Vagina (tissue), 2 donors: ENCODE measurements at regions not wholly inside any gene's neighbourhood (a gene's known extent, or its start where the extent isn't known, plus 50 kb on each side); places are given as distances from the start of the nearest gene placed in this dataset.

Experiments
- POLR2A ChIP-seq, 2 donors: fragments of 450-650 bp; IDR thresholded peaks; one replicate each; pipeline ENCODE4 v1.6.1; 2017; ENCODE audit warnings: antibody characterized with exemption in 2 of 2, mild to moderate bottlenecking in 2 of 2, moderate library complexity in 2 of 2
- TF ChIP-seq, protein P1 (sequence below), 3 experiments: fragments of 450-650 bp in 2 of 3; fragments of 200-600 bp in 1 of 3; sonication (generic) in 1 of 3; IDR thresholded peaks; one replicate each; pipeline ENCODE4 v1.5.1; 2017 to 2019; ENCODE audit warnings: antibody characterized with exemption in 3 of 3, mild to moderate bottlenecking in 2 of 3, moderate library complexity in 2 of 3

DNA sequence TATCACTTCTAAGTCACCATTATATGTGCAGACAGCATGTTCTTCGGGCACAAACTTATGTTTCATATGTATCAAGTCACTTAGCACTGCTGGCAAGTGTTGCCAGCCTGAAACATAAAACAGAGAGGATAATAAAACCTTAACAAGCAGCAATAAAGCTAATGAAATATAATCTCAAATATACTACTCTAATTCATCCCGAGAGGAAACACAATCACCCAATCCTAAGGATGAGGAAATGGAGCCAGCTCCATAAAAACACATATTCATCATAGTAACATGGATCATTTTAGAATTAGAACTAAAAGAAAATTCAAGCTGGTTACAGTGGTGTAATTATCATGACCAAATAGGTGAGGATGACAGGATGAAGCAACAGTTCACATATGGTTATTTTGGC, 1072.7 kb downstream of the EPHA3 start:
- no peak for TF ChIP-seq POLR2A (IDR thresholded peaks at IDR 0.05)
- TF ChIP-seq, protein P1, sequence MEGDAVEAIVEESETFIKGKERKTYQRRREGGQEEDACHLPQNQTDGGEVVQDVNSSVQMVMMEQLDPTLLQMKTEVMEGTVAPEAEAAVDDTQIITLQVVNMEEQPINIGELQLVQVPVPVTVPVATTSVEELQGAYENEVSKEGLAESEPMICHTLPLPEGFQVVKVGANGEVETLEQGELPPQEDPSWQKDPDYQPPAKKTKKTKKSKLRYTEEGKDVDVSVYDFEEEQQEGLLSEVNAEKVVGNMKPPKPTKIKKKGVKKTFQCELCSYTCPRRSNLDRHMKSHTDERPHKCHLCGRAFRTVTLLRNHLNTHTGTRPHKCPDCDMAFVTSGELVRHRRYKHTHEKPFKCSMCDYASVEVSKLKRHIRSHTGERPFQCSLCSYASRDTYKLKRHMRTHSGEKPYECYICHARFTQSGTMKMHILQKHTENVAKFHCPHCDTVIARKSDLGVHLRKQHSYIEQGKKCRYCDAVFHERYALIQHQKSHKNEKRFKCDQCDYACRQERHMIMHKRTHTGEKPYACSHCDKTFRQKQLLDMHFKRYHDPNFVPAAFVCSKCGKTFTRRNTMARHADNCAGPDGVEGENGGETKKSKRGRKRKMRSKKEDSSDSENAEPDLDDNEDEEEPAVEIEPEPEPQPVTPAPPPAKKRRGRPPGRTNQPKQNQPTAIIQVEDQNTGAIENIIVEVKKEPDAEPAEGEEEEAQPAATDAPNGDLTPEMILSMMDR (IDR thresholded peaks at IDR 0.05), result no peak
